ENCODE measurements at regions not wholly inside any gene's neighbourhood (a gene's known extent, or its start where the extent isn't known, plus 50 kb on each side); places are given as distances from the start of the nearest gene placed in this dataset.

- H3K27me3 ChIP-seq (ENCODE audit: control insufficient read depth, insufficient read depth, low read length, poor library complexity, severe bottlenecking): no peaks in the 10 kb centered on the region
- no peaks in the 10 kb centered on the region for H3K36me3 Mint-ChIP-seq (ENCODE audit: low read depth)
- 95 to 96% methylated on average over 2 to 3 of the region's 3 CpGs for WGBS, 2 experiments (ENCODE audit: insufficient coverage in 1 of 2, insufficient read length in 1 of 2)
- peaks cover 3% of the 10 kb centered on the region for H3K4me1 ChIP-seq (ENCODE audit: control insufficient read depth, insufficient read depth, low read length)
- H3K9me3 ChIP-seq (ENCODE audit: control insufficient read depth, low read length): no peaks in the 10 kb centered on the region
- H3K27ac ChIP-seq (ENCODE audit: low read depth, low read length): no peak overlapping the region
- no peak overlapping the region for H3K27ac Mint-ChIP-seq
- no peaks in the 10 kb centered on the region for H3K9me3 Mint-ChIP-seq
- TF ChIP-seq, protein P1, sequence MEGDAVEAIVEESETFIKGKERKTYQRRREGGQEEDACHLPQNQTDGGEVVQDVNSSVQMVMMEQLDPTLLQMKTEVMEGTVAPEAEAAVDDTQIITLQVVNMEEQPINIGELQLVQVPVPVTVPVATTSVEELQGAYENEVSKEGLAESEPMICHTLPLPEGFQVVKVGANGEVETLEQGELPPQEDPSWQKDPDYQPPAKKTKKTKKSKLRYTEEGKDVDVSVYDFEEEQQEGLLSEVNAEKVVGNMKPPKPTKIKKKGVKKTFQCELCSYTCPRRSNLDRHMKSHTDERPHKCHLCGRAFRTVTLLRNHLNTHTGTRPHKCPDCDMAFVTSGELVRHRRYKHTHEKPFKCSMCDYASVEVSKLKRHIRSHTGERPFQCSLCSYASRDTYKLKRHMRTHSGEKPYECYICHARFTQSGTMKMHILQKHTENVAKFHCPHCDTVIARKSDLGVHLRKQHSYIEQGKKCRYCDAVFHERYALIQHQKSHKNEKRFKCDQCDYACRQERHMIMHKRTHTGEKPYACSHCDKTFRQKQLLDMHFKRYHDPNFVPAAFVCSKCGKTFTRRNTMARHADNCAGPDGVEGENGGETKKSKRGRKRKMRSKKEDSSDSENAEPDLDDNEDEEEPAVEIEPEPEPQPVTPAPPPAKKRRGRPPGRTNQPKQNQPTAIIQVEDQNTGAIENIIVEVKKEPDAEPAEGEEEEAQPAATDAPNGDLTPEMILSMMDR (conservative IDR thresholded peaks at IDR 0.05): no peak
- H3K36me3 ChIP-seq (ENCODE audit: control insufficient read depth, insufficient read depth, low read length): no peaks in the 10 kb centered on the region
- peaks cover 5% of the 10 kb centered on the region for H3K4me1 Mint-ChIP-seq
- H3K4me3 Mint-ChIP-seq: no peak overlapping the region
- DNase-seq: no peak
- no peaks in the 10 kb centered on the region for H3K27me3 Mint-ChIP-seq (ENCODE audit: insufficient read depth)
- no peak overlapping the region for H3K4me3 ChIP-seq (ENCODE audit: low read length)
- H3K9ac ChIP-seq (ENCODE audit: extremely low read depth, low read length, poor library complexity, severe bottlenecking): no peak overlapping the region
Observed at GRCh38 chr4:12975511-12975910, 508.6 kb downstream of the RAB28 start.

GRCh38 chr4:12973522-12973921 lies 510.6 kb downstream of the RAB28 start:
- 80 to 90% methylated on average over 1 to 2 of the region's 2 CpGs for WGBS, 2 experiments (ENCODE audit: insufficient coverage in 1 of 2, insufficient read length in 1 of 2)
- Mint-ChIP-seq H3K4me1 (peaks cover 5% of the 10 kb centered on the region), H3K27me3 (ENCODE audit: insufficient read depth) (no peaks in the 10 kb centered on the region), H3K27ac (no peak overlapping the region), H3K36me3 (ENCODE audit: low read depth) (no peaks in the 10 kb centered on the region), H3K4me3 (no peak overlapping the region), H3K9me3 (no peaks in the 10 kb centered on the region)
- Histone ChIP-seq H3K9me3 (ENCODE audit: control insufficient read depth, low read length) (no peaks in the 10 kb centered on the region), H3K36me3 (ENCODE audit: control insufficient read depth, insufficient read depth, low read length) (no peaks in the 10 kb centered on the region), H3K27ac (ENCODE audit: low read depth, low read length) (no peak overlapping the region), H3K27me3 (ENCODE audit: control insufficient read depth, insufficient read depth, low read length, poor library complexity, severe bottlenecking) (no peaks in the 10 kb centered on the region), H3K4me1 (ENCODE audit: control insufficient read depth, insufficient read depth, low read length) (peaks cover 5% of the 10 kb centered on the region), H3K4me3 (ENCODE audit: low read length) (no peak overlapping the region), H3K9ac (ENCODE audit: extremely low read depth, low read length, poor library complexity, severe bottlenecking) (no peak overlapping the region)
- TF ChIP-seq, protein P1 (conservative IDR thresholded peaks at IDR 0.05): no peak
- no peak for DNase-seq

DNA sequence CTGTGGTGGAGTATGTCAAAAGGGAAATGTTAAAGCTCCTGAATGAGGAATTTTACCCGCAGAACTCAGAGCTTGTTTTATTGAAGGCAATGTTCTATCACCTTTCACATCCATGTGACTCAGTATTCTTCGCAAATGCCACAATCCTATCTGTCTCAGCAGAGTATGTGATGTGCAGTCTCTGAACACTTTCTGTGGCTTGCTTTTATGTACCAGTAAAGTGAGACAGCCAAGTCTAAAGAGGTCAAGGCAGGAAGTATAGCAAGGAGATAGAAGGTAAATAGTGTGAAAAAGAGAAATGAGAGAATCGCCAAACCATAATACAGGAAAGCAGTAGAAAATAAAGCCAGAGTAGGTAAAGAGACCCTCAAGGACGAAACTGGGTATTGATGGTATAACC lies 515.8 kb downstream of the RAB28 start:
- WGBS, 2 experiments (ENCODE audit: insufficient coverage in 1 of 2, insufficient read length in 1 of 2): 50 to 69% methylated on average over 2 to 4 of the region's 4 CpGs
- Mint-ChIP-seq H3K27me3 (ENCODE audit: insufficient read depth) (no peaks in the 10 kb centered on the region), H3K9me3 (no peaks in the 10 kb centered on the region), H3K36me3 (ENCODE audit: low read depth) (no peaks in the 10 kb centered on the region), H3K4me3 (no peak overlapping the region), H3K27ac (no peak overlapping the region), H3K4me1 (peaks cover 22% of the 10 kb centered on the region)
- H3K27me3 ChIP-seq (ENCODE audit: control insufficient read depth, insufficient read depth, low read length, poor library complexity, severe bottlenecking): no peaks in the 10 kb centered on the region
- TF ChIP-seq, protein P1 (conservative IDR thresholded peaks at IDR 0.05): no peak
- DNase-seq: no peak
- peaks cover 12% of the 10 kb centered on the region for H3K4me1 ChIP-seq (ENCODE audit: control insufficient read depth, insufficient read depth, low read length)
- no peak overlapping the region for H3K9ac ChIP-seq (ENCODE audit: extremely low read depth, low read length, poor library complexity, severe bottlenecking)
- no peaks in the 10 kb centered on the region for H3K36me3 ChIP-seq (ENCODE audit: control insufficient read depth, insufficient read depth, low read length)
- H3K27ac ChIP-seq (ENCODE audit: low read depth, low read length): no peak overlapping the region
- no peaks in the 10 kb centered on the region for H3K9me3 ChIP-seq (ENCODE audit: control insufficient read depth, low read length)
- no peak overlapping the region for H3K4me3 ChIP-seq (ENCODE audit: low read length)
